ENCODE measurements at regions not wholly inside any gene's neighbourhood (a gene's known extent, or its start where the extent isn't known, plus 50 kb on each side); places are given as distances from the start of the nearest gene placed in this dataset.
"Not testable (repeated sequence)": the region's sequence is repeated elsewhere in the genome, so short reads cannot be mapped to it uniquely, and the experiment has no call there.

DNA sequence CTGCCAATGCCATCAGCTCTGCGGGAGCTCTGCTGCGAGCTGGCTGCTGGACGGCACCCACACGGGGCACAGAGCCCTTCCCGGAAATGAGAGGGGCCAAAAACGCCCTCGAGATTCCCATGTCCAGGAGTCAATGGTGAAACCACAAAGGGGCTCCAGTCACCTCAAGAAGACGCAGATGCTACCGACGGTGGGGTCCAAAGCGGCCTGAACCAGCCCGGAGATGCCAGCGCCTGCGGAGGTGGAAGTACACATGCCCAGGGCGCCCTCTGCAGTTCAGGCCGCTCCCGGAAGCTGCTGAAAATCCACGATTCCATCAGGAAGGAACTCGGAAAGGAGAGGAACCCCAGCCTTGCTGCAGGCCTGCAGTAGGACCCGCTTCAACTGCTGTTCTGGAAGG is 82.4 kb upstream of the SELENOP start:
- no peak for DNase-seq

GRCh38 chr5:42889311-42889933 is 77.7 kb upstream of the SELENOP start:
- DNase-seq, result peak; percentile 58

DNA sequence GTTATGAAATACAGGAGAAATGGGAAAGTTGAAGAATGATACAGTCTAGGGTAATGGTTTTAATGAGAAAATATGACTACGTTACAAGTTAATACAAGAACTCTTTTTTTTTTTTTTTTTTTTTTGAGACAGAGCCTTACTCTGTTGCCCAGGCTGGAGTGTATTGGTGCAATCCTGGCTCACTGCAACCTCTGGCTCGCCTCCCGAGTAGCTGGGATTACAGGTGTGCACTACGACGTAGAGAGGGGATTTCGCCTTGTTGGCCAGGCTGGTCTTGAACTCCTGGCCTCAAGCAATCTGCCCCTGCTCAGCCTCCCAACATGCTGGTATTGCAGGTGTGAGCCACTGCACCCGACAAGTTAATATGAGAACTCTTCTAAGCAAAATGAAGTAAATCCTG is 77.1 kb upstream of the SELENOP start:
- DNase-seq, result no peak

DNA sequence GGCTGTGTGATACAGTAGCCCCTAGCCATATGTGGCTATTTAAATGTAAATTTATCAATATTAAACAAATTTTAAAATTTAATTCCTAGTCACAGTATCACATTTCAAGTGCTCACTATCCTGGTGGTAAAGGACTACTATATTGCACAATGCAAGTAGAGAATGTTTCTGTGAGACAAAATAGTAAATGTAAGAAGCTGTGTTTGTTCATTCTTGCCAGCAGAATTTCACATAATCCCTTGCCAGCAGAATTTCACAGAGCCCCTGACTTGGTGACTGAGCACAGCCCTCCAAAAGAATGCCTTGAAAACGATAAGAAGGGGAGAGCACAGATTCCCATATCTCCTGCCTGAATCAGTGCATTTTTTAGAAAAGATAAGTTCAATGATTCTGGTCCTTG is 75.9 kb upstream of the SELENOP start:
- DNase-seq, result no peak

GRCh38 chr5:42887097-42887496 is 75.4 kb upstream of the SELENOP start:
- DNase-seq, result no peak

GRCh38 chr5:42886635-42887034 is 74.9 kb upstream of the SELENOP start:
- DNase-seq, result no peak

- DNase-seq, result no peak
These were observed 72.6 kb upstream of the SELENOP start for GRCh38 chr5:42884326-42884725.

DNA sequence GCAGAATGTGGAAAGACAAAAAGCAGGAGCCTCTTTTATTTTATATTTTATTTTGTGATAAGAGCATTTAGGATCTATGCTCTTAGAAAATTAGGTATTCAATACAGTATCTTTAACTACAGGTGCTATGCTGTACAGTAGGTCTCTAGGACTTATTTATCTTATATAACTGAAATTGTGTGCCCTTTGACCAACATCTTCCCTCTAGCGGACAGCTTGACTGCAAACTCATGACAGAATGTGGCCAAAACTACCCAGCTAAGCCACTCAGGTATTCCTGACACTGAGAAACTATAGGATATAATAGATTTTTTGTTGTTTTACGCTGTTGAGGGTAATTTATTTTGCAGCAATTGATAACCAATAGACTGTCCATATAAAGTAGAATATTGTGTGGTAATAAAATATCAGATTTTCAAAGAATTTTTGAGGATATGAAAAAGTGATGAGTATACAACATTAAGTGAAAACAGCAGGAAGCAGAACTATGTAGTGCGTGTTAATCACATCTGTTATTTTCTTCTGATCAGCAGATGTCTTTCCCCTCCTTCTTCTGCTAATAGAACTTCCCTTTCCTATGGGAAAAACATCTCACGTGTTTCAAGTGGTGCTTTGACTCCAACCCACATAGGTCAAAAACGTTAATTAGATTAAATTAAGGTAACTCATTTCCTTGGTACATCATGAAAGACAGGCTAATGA is 69.9 kb upstream of the SELENOP start:
- no peak for DNase-seq

GRCh38 chr5:42880496-42881150 is 68.9 kb upstream of the SELENOP start:
- DNase-seq, result no peak

- DNase-seq, result no peak
These were observed 67.6 kb upstream of the SELENOP start for GRCh38 chr5:42879291-42879690.

DNA sequence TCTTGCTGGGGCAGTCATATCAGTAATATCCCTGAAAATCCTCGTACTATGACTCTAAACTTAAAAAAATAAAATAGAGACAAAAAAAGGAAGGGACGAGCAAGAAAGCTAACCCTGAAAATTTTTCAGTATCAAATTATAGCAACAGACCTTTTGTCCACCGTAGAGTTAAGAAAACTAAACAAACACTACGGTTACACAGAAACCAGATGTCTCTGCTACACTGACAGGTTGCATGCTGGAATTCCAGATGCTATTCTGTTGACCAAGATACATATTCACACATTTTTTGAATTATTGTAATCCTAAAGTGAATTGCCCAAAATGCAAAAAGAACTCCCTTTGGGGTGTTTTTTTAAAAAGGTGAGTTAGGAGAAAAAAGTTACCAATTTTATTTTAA is 66.9 kb upstream of the SELENOP start:
- DNase-seq, result no peak

GRCh38 chr5:42878041-42878440 is 66.3 kb upstream of the SELENOP start:
- DNase-seq, result no peak

- DNase-seq, result no peak
These were observed 65.7 kb upstream of the SELENOP start for GRCh38 chr5:42877431-42877830.

DNA sequence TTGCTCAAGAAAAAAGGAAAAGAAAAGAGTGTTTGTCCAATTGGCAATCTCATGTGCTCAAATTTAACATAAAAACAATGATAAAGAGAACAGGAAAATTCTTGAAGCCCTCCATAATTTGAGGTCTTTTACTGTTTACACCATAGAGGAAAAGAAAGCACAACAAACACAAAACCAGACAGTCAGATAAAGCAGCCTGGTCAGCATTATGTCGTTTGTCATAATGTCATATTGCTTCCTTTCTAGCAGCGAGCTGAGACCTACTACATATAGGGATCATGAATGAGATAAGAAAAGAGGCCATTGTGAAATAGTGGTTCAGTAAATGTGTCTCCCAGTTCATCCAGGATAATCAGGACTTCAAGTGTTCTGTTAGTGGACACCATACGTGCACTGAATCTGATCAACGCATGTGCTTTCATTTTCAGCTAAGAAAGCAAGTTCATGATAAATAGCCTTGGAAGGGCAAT is 64.7 kb upstream of the SELENOP start:
- no peak for DNase-seq

DNA sequence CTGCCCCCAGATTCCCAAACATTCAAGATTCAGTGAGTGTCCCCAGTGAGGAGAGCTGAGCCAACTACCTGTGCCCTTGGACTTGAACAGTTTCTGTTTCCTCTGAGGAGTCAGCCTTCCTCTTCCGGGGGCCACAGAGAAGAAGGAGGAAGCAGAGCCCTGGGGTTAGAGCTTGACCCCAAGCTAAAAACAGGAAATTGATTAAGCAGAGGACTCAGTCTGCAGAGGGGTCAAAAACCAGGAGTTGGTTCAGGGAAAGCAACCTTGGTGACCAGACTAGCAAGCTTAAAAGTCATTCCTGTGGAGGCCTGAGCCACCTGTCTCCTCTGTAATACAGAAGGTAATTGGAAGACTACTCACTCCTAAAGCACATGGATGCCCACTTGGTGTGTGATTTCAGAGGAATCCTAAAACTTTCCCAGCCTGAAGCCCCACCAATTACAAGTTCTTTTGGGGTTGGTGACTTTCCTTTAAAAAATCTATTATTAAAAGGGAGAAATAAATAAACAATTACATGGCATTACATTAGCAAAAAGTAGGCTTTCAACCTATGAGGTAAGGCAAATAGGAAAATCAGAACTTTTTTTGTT is 64.2 kb upstream of the SELENOP start:
- no peak for DNase-seq

GRCh38 chr5:42875211-42875610 is 63.5 kb upstream of the SELENOP start:
- DNase-seq, result no peak

DNA sequence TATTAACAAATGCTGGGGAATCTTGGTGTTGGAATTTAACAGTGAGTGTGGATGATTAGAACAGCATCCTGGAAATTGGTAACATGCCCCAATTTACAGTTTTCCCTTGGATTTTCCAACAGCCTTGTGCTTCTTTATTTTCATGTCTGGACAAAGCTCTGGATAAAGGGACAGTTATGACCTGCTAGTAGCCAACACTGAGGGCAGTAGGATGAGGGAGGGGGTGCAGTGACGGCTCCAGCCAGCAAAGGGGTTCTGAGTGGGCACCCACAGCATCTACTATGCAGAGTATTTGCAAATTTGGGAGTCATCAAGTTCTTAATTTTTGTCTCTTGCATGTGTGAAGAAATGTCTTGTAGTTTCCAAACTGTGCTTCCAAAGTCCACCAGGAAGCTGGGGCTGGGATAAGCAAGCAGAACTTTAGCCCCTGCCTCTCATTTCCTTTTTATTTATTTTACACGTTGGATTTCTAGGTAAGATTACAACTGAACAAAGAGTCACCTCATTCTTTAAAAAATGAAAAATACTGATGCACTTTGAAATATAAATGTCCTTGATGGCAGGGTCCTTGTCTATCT is 63.0 kb upstream of the SELENOP start:
- no peak for DNase-seq

GRCh38 chr5:42872865-42873264 is 61.2 kb upstream of the SELENOP start:
- no peak for DNase-seq

DNA sequence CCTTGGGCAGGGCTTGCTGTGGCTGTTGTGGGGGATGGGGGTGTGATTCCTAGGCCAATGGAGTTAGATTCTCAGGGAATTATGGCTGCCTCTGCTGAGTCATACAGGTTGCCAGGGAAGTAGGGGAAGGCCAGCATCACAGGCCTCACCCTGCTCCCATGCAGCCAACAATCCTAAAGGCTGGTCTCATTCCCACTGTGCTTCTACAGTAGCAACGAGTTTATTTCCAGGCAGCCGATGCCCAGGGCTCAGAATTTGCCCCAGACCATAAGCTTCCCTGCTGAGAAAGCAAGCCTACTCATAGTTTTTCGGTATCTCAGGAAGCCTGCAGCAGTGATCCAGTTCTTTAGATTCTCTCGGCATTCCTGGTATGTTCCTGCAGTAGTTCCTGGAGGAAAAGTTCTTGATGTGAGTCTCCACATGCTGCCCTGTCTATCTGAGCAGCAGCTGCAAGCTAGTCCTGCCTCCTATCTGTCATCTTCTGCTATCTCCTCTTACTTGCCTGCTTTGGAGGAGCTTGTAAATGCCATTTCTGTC is 59.3 kb upstream of the SELENOP start:
- no peak for DNase-seq

GRCh38 chr5:42868417-42868816 is 56.7 kb upstream of the SELENOP start:
- not testable (repeated sequence) for DNase-seq

DNA sequence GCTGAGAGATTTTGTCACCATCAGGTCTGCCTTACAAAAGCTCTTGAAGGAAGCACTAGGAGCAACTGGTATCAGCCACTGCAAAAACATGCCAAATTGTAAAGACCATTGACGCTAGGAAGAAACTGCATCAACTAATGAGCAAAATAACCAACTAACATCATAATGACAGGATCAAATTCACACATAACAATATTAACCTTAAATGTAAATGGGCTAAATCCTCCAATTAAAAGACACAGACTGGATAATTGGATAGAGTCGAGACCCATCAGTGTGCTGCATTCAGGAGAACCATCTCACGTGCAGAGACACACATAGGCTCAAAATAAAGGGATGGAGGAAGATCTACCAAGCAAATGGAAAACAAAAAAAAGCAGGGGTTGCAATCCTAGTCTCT is 53.1 kb upstream of the SELENOP start:
- DNase-seq, result not testable (repeated sequence)
